ENCODE measurements at regions not wholly inside any gene's neighbourhood (a gene's known extent, or its start where the extent isn't known, plus 50 kb on each side); places are given as distances from the start of the nearest gene placed in this dataset.

GRCh38 chr5:112560371-112560770, 141.3 kb upstream of the EPB41L4A start:
- no peaks in the 10 kb centered on the region for H3K27me3 ChIP-seq

GRCh38 chr5:112563169-112563826, 144.2 kb upstream of the EPB41L4A start:
- Histone ChIP-seq H3K27ac (no peak overlapping the region), H3K27me3 (no peaks in the 10 kb centered on the region), H3K36me3 (no peaks in the 10 kb centered on the region), H3K4me1 (no peaks in the 10 kb centered on the region), H3K9me3 (no peaks in the 10 kb centered on the region), H3K4me3 (no peak overlapping the region)
- DNase-seq, result no peak
- intact Hi-C loops (cut with DNase I; ENCODE audit: low total_unique reads), result no loop called here
- TF ChIP-seq POLR2A (IDR thresholded peaks at IDR 0.05), result no peak
- TF ChIP-seq, protein P1, sequence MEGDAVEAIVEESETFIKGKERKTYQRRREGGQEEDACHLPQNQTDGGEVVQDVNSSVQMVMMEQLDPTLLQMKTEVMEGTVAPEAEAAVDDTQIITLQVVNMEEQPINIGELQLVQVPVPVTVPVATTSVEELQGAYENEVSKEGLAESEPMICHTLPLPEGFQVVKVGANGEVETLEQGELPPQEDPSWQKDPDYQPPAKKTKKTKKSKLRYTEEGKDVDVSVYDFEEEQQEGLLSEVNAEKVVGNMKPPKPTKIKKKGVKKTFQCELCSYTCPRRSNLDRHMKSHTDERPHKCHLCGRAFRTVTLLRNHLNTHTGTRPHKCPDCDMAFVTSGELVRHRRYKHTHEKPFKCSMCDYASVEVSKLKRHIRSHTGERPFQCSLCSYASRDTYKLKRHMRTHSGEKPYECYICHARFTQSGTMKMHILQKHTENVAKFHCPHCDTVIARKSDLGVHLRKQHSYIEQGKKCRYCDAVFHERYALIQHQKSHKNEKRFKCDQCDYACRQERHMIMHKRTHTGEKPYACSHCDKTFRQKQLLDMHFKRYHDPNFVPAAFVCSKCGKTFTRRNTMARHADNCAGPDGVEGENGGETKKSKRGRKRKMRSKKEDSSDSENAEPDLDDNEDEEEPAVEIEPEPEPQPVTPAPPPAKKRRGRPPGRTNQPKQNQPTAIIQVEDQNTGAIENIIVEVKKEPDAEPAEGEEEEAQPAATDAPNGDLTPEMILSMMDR (IDR thresholded peaks at IDR 0.05), result no peak

More at GRCh38 chr5:112560371-112560770, 141.3 kb upstream of the EPB41L4A start:
- no peak overlapping the region for H3K4me3 ChIP-seq
- intact Hi-C loops (cut with DNase I; ENCODE audit: low total_unique reads), result no loop called here
- H3K36me3 ChIP-seq, result no peaks in the 10 kb centered on the region
- no peaks in the 10 kb centered on the region for H3K9me3 ChIP-seq
- H3K27ac ChIP-seq, result no peak overlapping the region
- DNase-seq, result no peak
- TF ChIP-seq, protein P1 (IDR thresholded peaks at IDR 0.05), result no peak
- TF ChIP-seq POLR2A (IDR thresholded peaks at IDR 0.05), result no peak
- H3K4me1 ChIP-seq, result no peaks in the 10 kb centered on the region

GRCh38 chr5:112566251-112566650, 147.2 kb upstream of the EPB41L4A start:
- no peaks in the 10 kb centered on the region for H3K36me3 ChIP-seq
- no peak for DNase-seq
- no peaks in the 10 kb centered on the region for H3K27me3 ChIP-seq
- no peaks in the 10 kb centered on the region for H3K9me3 ChIP-seq
- H3K4me3 ChIP-seq, result no peak overlapping the region
- TF ChIP-seq, protein P1 (IDR thresholded peaks at IDR 0.05), result no peak
- TF ChIP-seq POLR2A (IDR thresholded peaks at IDR 0.05), result no peak
- no peak overlapping the region for H3K27ac ChIP-seq
- intact Hi-C loops (cut with DNase I; ENCODE audit: low total_unique reads), result no loop called here
- no peaks in the 10 kb centered on the region for H3K4me1 ChIP-seq

GRCh38 chr5:112569596-112569995, 150.5 kb upstream of the EPB41L4A start:
- Histone ChIP-seq H3K27ac (no peak overlapping the region), H3K36me3 (no peaks in the 10 kb centered on the region), H3K9me3 (no peaks in the 10 kb centered on the region), H3K27me3 (no peaks in the 10 kb centered on the region), H3K4me3 (no peak overlapping the region), H3K4me1 (no peaks in the 10 kb centered on the region)
- TF ChIP-seq POLR2A (IDR thresholded peaks at IDR 0.05), result no peak
- TF ChIP-seq, protein P1 (IDR thresholded peaks at IDR 0.05), result no peak
- intact Hi-C loops (cut with DNase I; ENCODE audit: low total_unique reads), result no loop called here
- DNase-seq, result no peak

GRCh38 chr5:112570708-112571444, 151.8 kb upstream of the EPB41L4A start:
- intact Hi-C loops (cut with DNase I; ENCODE audit: low total_unique reads), result no loop called here
- no peaks in the 10 kb centered on the region for H3K9me3 ChIP-seq
- H3K27ac ChIP-seq, result no peak overlapping the region
- H3K27me3 ChIP-seq, result no peaks in the 10 kb centered on the region
- H3K36me3 ChIP-seq, result no peaks in the 10 kb centered on the region
- no peak overlapping the region for H3K4me3 ChIP-seq
- TF ChIP-seq, protein P1 (IDR thresholded peaks at IDR 0.05), result no peak
- TF ChIP-seq POLR2A (IDR thresholded peaks at IDR 0.05), result no peak
- no peaks in the 10 kb centered on the region for H3K4me1 ChIP-seq
- DNase-seq, result no peak
